GM12874 (cell line): ENCODE measurements at regions not wholly inside any gene's neighbourhood (a gene's known extent, or its start where the extent isn't known, plus 50 kb on each side); places are given as distances from the start of the nearest gene placed in this dataset.

Experiments used
- TF ChIP-seq, protein P1 (sequence below): IDR thresholded peaks from 2 replicates; pipeline ENCODE4 v1.5.1; 2011; ENCODE audit warnings: low read depth, mild to moderate bottlenecking, control low read depth, low read length, moderate library complexity; ENCODE audit not compliant: insufficient read depth

- TF ChIP-seq, protein P1, sequence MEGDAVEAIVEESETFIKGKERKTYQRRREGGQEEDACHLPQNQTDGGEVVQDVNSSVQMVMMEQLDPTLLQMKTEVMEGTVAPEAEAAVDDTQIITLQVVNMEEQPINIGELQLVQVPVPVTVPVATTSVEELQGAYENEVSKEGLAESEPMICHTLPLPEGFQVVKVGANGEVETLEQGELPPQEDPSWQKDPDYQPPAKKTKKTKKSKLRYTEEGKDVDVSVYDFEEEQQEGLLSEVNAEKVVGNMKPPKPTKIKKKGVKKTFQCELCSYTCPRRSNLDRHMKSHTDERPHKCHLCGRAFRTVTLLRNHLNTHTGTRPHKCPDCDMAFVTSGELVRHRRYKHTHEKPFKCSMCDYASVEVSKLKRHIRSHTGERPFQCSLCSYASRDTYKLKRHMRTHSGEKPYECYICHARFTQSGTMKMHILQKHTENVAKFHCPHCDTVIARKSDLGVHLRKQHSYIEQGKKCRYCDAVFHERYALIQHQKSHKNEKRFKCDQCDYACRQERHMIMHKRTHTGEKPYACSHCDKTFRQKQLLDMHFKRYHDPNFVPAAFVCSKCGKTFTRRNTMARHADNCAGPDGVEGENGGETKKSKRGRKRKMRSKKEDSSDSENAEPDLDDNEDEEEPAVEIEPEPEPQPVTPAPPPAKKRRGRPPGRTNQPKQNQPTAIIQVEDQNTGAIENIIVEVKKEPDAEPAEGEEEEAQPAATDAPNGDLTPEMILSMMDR: no peak
Observed at GRCh38 chr14:43900173-43900655, 606.9 kb downstream of the FSCB start.

GRCh38 chr14:43898687-43899086 lies 608.4 kb downstream of the FSCB start:
- TF ChIP-seq, protein P1: no peak

DNA sequence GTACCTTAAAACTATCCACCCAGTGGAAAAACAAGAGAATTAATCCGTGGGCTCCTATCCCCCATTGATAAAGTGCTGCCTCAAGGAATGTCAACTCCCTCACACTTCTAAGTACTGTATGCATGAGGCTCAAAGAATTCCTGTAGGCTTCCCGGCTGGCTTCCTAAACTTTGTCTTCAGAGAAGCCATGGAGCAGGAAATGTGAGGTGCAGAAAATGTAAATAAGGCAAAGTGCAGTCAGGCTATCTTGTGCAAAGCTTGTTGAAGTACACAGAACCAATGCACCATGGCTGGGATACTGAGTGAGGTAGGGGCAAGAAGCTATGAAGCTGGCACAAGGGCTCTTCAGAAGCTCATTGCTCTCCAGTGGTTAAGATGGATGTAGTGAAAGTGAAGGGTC lies 611.0 kb downstream of the FSCB start:
- TF ChIP-seq, protein P1: no peak

GRCh38 chr14:43894534-43894933 lies 612.5 kb downstream of the FSCB start:
- TF ChIP-seq, protein P1: peak; percentile 23; the same call in 1 of the 2 replicates

DNA sequence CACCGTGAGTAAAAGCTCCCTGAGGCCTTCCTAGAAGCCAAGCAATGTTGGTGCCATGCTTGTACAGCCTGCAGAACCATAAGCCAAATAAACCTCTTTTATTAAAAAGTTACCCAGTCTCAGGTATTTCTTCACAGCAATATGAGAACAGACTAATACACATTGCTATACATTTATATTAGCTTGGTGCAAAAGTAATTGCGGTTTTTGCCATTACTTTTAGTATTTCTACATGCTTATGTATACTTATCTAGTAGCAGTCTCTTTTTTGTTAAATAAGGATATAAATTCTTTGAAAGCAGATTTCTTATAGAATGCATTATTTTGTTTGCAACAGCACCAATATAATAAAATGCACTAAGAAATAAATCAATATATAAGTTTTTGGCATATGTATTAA lies 619.6 kb downstream of the FSCB start:
- TF ChIP-seq, protein P1: no peak

GRCh38 chr14:43877351-43877960 lies 629.6 kb downstream of the FSCB start:
- TF ChIP-seq, protein P1: no peak

GRCh38 chr14:43872752-43873655 lies 634.1 kb downstream of the FSCB start:
- TF ChIP-seq, protein P1: no peak
